ENCODE measurements at regions not wholly inside any gene's neighbourhood (a gene's known extent, or its start where the extent isn't known, plus 50 kb on each side); places are given as distances from the start of the nearest gene placed in this dataset.
"Not testable (repeated sequence)": the region's sequence is repeated elsewhere in the genome, so short reads cannot be mapped to it uniquely, and the experiment has no call there.

- DNase-seq, result no peak
These were observed 220.8 kb downstream of the MTHFS start for GRCh38 chr15:79675982-79676381.

- DNase-seq, result no peak
These were observed 220.2 kb downstream of the MTHFS start for GRCh38 chr15:79676621-79677020.

- no peak for DNase-seq
These were observed 219.6 kb downstream of the MTHFS start for GRCh38 chr15:79677241-79677640.

DNA sequence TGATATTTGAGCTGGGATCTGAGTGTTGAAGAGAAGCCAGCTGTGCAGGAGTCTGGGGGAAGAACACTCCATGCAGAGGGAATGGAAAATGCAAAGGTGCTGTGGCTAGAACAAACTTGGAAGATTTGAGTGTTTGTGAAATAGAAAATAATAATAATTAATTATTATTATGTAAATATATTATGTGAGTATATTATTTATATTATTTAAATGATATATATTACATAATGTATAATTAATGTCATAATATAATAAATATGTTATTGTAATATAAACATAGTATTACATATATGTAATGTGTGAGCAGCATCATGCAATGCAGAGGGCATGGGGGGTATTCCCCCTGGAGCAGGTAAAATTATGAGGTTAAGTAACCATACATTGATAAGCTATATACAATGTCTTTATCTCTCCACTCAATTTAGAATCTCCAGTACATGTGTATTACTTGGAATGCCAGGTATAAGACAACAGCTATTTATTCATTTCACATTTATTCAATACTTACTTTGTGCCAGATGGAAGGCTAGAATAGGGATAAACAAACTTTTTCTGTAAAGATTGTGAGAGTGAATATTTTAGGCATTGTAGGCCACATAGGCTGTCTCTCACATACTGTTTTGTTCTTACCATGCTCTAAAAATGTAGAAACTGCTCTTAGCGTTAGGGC is 218.6 kb downstream of the MTHFS start:
- DNase-seq, result no peak

DNA sequence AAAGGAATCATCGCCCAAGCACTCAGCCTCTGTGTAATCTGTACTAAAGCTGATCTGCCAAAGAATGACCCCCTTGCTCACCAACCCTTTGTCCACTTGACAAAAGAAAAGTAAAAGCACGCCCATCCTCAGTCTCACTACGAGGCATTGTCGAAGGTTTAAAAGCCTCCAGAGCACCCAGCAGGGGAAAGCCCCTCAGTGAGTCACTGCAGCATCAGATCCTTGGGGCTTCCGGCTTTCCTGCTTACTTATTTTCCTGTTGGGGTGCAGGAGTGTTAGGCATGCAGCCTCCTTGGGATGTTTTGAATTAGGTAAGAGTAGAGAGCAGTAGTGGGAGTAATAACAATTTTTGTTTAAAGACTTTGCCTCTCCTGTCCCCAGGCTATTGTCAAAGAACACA is 216.1 kb downstream of the MTHFS start:
- DNase-seq, result no peak

GRCh38 chr15:79682285-79682684 is 214.5 kb downstream of the MTHFS start:
- no peak for DNase-seq

- DNase-seq, result no peak
These were observed 213.9 kb downstream of the MTHFS start for GRCh38 chr15:79682851-79683288.

- DNase-seq, result no peak
These were observed 207.8 kb downstream of the MTHFS start for GRCh38 chr15:79689030-79689429.

DNA sequence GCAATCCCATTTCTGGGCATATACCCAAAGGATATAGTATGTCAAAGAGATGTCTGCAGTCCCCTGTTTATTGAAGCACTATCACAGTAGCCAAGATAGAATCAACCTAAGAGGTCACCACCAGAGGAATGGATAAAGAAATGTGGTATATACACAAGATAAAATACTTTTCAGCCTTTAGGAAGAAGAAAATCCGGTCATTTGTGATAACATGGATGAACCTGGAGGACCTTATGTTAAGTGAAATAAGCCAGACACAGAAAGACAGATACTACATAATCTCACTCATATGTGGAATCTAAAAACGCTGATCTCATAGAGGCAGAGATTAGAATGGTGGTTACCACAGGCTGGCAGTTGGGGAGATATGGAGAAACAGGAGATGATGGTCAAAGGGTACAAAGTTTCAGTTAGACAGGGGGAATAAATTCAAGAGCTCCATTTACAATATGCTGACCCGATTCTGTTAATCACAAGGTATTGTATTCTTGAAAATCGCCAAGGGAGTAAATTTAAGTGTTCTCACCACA is 195.8 kb downstream of the MTHFS start:
- no peak for DNase-seq

DNA sequence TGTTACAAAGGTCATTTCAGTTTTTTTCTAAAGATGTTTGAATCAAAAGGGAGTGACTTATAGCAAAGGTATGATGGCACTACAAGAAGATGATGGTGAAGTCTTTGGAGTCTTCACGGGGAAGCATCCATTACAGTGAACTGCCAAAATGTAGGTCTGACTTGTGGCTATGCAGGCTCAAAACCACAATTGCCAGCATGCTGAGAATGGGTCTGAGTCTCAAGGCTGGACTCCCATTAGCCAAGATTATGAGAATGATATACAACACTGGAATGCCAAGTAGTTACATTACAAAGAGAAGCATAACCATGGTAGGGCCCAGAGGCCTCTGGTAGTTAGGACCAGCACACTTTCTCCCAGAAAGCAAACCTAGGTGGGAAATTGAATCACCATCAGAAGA is 194.2 kb downstream of the MTHFS start:
- DNase-seq, result no peak

GRCh38 chr15:79721256-79721655 is 175.6 kb downstream of the MTHFS start:
- DNase-seq, result no peak

- no peak for DNase-seq
These were observed 172.5 kb downstream of the MTHFS start for GRCh38 chr15:79724312-79724711.

DNA sequence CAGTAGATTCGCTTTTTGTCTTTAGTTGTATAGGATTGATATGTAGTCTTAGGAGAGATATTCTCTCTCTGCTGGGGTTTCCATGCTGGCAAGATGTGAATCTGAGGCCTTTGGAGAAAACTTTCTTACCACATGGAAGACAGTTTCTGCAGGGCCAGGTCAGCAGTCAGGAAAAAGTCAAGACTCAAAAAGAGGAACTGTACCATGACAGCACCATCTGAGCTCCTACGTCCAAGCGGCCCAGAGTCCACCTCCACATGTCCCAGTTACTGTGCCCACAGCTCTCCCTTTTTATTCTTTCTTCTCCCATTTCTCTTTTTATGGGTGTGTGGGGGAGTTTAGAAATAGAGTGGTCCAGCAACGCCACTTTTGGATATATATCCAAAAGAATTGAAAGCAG is 172.0 kb downstream of the MTHFS start:
- DNase-seq, result no peak

GRCh38 chr15:79728867-79729266 is 167.9 kb downstream of the MTHFS start:
- no peak for DNase-seq

- no peak for DNase-seq
These were observed 160.3 kb downstream of the MTHFS start for GRCh38 chr15:79736435-79737000.

- DNase-seq, result no peak
These were observed 158.7 kb downstream of the MTHFS start for GRCh38 chr15:79738143-79738542.

- DNase-seq, result no peak
These were observed 156.3 kb downstream of the MTHFS start for GRCh38 chr15:79740561-79740960.

- no peak for DNase-seq
These were observed 153.8 kb downstream of the MTHFS start for GRCh38 chr15:79743032-79743431.

DNA sequence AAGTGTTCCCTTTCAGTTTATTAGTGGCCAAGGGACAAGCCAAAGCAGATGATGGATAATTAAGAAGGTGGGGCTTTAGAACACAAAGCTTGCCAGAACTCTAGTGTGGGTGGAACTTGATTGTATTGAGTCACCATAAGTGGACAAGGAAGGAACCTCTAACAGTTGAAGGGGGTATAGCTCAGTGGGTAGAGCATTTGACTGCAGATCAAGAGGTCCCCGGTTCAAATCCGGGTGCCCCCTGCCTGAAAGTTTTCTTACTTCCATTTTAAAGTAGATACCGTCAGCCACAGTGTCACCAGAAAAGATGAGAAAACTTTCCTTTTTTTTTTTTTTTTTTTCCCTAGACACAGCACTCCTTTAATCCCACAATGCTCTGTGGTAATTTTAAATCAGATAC is 152.3 kb downstream of the MTHFS start:
- DNase-seq, result not testable (repeated sequence)

GRCh38 chr15:79756365-79756764 is 140.4 kb downstream of the MTHFS start:
- no peak for DNase-seq

GRCh38 chr15:79765081-79765480 is 131.7 kb downstream of the MTHFS start:
- DNase-seq, result no peak

DNA sequence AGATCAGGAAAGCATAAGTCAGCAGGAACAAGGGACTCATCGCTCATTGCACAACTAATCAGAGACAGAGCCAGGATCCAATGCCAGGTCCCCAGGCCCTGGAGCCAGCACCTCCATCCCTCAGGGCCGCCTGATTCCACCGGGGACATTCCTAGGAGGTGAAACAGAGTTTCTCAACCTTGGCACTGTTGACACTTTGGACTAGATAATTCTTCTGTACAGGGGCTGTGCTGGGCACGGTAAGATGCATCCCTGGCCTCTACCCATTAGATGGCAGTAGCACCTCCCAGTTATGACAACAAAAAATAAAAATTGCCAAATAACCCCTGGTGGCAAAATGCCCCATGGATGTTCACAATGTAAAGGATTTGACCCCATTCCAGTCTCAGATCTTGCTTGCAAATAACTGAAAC is 127.7 kb downstream of the MTHFS start:
- peak in 1 of 2 donors; percentile 4 for DNase-seq

DNA sequence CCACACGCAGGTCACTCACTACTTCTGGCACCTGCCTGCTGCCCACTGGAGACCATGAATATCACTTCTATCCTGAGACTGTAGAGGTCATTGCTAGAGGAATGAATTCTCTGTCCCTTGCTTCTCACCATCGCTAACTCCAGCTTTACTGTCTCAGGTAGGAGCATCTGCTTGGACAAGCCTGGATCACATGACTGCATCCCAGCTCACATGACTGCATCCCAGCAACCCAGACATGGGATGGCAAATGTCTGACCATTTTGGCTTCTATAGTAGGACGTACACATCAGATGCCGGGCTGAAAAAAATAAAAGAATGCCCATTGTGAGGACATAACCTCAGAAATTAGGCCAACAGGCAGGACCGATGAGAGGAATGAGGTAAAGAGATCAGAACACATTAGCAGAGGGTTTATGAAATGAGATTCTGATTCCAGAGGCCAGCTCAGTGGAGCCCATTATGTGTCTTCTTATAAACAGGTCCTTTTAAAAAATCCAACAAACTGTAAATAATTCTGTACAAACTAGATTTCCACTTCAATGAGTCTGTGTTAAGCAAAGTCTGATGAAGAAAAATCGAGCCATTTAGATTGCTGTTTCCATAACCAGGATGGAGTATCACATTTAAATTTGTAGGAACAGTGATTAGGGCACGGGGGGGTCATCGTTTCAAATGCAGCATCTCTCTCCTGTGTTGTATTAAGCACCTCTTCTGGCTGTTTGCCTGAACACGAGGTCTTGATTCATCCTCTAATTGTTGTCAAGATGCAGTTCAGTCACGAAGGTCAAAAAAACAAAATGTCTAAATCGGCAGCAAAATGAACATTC is 126.7 kb downstream of the MTHFS start:
- no peak for DNase-seq

GRCh38 chr15:79773128-79773527 is 123.7 kb downstream of the MTHFS start:
- DNase-seq, result no peak
